GM12878 (cell line): ENCODE measurements at regions not wholly inside any gene's neighbourhood (a gene's known extent, or its start where the extent isn't known, plus 50 kb on each side); places are given as distances from the start of the nearest gene placed in this dataset.

ENCODE experiments used
- ATAC-seq: fragments of 200-7000 bp; cut with Tn5 transposase; 3 replicates; pipeline ENCODE4 v1.9.1; 2020; ENCODE audit warnings: mild to moderate bottlenecking, moderate library complexity
- BruUV-seq: library from RNA; stranded (reverse); fragments of 400-500 nt; replicated peaks from 2 replicates; lab custom pipeline; 2021; lab: Mats Ljungman, UMichigan
- CTCF ChIA-PET: fragments of 300-600 bp; sonication (Branson Sonifier 250); formaldehyde crosslinking; extraction: SDS; loops from one replicate; lab custom pipeline; 2021; ENCODE audit warnings: inconsistent platforms; lab: Yijun Ruan, JAX
- POLR2A ChIA-PET: fragments of 350-600 bp; formaldehyde crosslinking; extraction: SDS; loops from one replicate; lab custom pipeline; 2021; ENCODE audit warnings: inconsistent platforms; lab: Charles Lee
- RAD21 ChIA-PET: fragments of 300-600 bp; sonication (Branson Sonifier 250); formaldehyde crosslinking; loops from one replicate; lab custom pipeline; 2023; ENCODE audit warnings: antibody characterized with exemption; ENCODE audit not compliant: unreplicated experiment; lab: Charles Lee
- SMC1A ChIA-PET: fragments of 300-600 bp; sonication (Branson Sonifier 250); formaldehyde crosslinking; loops from one replicate; lab custom pipeline; 2023; ENCODE audit not compliant: unreplicated experiment, uncharacterized antibody; lab: Charles Lee
- DNase-seq: peaks from one replicate; pipeline ENCODE4 v3.0.0-alpha.2; 2011; ENCODE audit warnings: low read depth, low spot score
- FAIRE-seq: peaks from 3 replicates; lab custom pipeline; 2011; peaks lifted over from hg19 to GRCh38; lab: Jason Lieb, UNC
- H2AFZ ChIP-seq: 2 replicates; pipeline ENCODE4 v1.6.0; 2011; ENCODE audit warnings: low read depth, low read length, control low read depth; ENCODE audit not compliant: control insufficient read depth
- H3K27ac ChIP-seq: 2 replicates; pipeline ENCODE4 v1.5.1; 2011; ENCODE audit warnings: control low read depth; ENCODE audit not compliant: control insufficient read depth, insufficient read depth
- H3K27me3 ChIP-seq, 2 experiments: replicated peaks in 1 of 2; 2 replicates each; pipeline versions ENCODE4 v1.6.0 to v1.6.1; 2011; ENCODE audit warnings: low read length in 1 of 2; ENCODE audit not compliant: control insufficient read depth in 2 of 2, insufficient read depth in 2 of 2
- H3K36me3 ChIP-seq, 2 experiments: 2 replicates each; pipeline ENCODE4 v1.5.1; 2011; ENCODE audit warnings: low read length in 1 of 2; ENCODE audit not compliant: control insufficient read depth in 2 of 2, insufficient read depth in 2 of 2
- H3K4me1 ChIP-seq: 2 replicates; pipeline ENCODE4 v1.6.1; 2011; ENCODE audit warnings: mild to moderate bottlenecking, low read length, moderate library complexity, mixed read lengths; ENCODE audit not compliant: control insufficient read depth, insufficient read depth
- H3K4me2 ChIP-seq: 2 replicates; pipeline ENCODE4 v1.6.0; 2011; ENCODE audit warnings: control low read depth; ENCODE audit not compliant: control insufficient read depth, insufficient read depth
- H3K4me3 ChIP-seq: fragments of 200-600 bp; sonication (generic); 2 replicates; pipeline ENCODE4 v1.5.1; 2016
- H3K79me2 ChIP-seq: 2 replicates; pipeline ENCODE4 v1.6.0; 2011; ENCODE audit warnings: low read length; ENCODE audit not compliant: control insufficient read depth, insufficient read depth
- H3K9ac ChIP-seq: 2 replicates; pipeline ENCODE4 v1.8.0; 2011; ENCODE audit warnings: low read length, control low read depth, mixed read lengths; ENCODE audit not compliant: control insufficient read depth, insufficient read depth
- H3K9me3 ChIP-seq: replicated peaks from 3 replicates; pipeline ENCODE4 v1.5.1; 2011; ENCODE audit warnings: mild to moderate bottlenecking, low read length; ENCODE audit not compliant: control insufficient read depth, insufficient read depth
- H4K20me1 ChIP-seq: 2 replicates; pipeline ENCODE4 v1.6.0; 2011; ENCODE audit not compliant: control insufficient read depth, insufficient read depth
- BHLHE40 ChIP-seq, 2 experiments: fragments of 450-650 bp in 1 of 2; IDR thresholded peaks; 2 replicates each; pipeline ENCODE4 v1.6.1; 2011 to 2017; ENCODE audit warnings: low read depth in 2 of 2, borderline replicate concordance in 1 of 2, improper control_type of control experiment in 1 of 2, low read length in 1 of 2, mild to moderate bottlenecking in 1 of 2
- EED ChIP-seq: sonication (generic); IDR thresholded peaks from 2 replicates; pipeline ENCODE4 v1.6.1; 2016; ENCODE audit warnings: antibody characterized with exemption, low read depth
- ETV6 ChIP-seq, 2 experiments: fragments of 450-650 bp in 1 of 2; IDR thresholded peaks in 1 of 2; conservative IDR thresholded peaks in 1 of 2; 2 replicates each; pipeline ENCODE4 v1.6.1; 2014; ENCODE audit warnings: antibody characterized with exemption in 1 of 2, borderline replicate concordance in 1 of 2, low read depth in 1 of 2, mild to moderate bottlenecking in 1 of 2, moderate library complexity in 1 of 2
- HSF1 ChIP-seq: fragments of 150-350 bp; IDR thresholded peaks from 2 replicates; pipeline ENCODE4 v1.6.1; 2014; ENCODE audit warnings: mild to moderate bottlenecking, low read depth, low read length
- IKZF1 ChIP-seq: fragments of 450-650 bp; conservative IDR thresholded peaks from 2 replicates; pipeline ENCODE4 v1.6.1; 2017; ENCODE audit warnings: antibody characterized with exemption, mild to moderate bottlenecking
- MEF2B ChIP-seq: fragments of 450-650 bp; IDR thresholded peaks from 2 replicates; pipeline ENCODE4 v1.6.1; 2018; ENCODE audit warnings: mild to moderate bottlenecking, moderate library complexity; ENCODE audit not compliant: partially characterized antibody, poor library complexity, severe bottlenecking
- NFXL1 ChIP-seq: fragments of 450-650 bp; IDR thresholded peaks from 2 replicates; pipeline ENCODE4 v1.6.1; 2017; ENCODE audit warnings: antibody characterized with exemption, mild to moderate bottlenecking, borderline replicate concordance
- NFYB ChIP-seq: IDR thresholded peaks from 2 replicates; pipeline ENCODE4 v1.6.1; 2011; ENCODE audit warnings: low read depth, mild to moderate bottlenecking, low read length, improper control_type of control experiment, moderate library complexity; ENCODE audit not compliant: insufficient read depth
- NR2C1 ChIP-seq: fragments of 450-650 bp; IDR thresholded peaks from 2 replicates; pipeline ENCODE4 v1.6.1; 2017; ENCODE audit warnings: antibody characterized with exemption, mild to moderate bottlenecking, moderate library complexity
- PAX8 ChIP-seq: fragments of 450-650 bp; IDR thresholded peaks from 2 replicates; pipeline ENCODE4 v1.6.1; 2017; ENCODE audit warnings: mild to moderate bottlenecking, moderate library complexity
- RB1 ChIP-seq: fragments of 450-650 bp; formaldehyde crosslinking; IDR thresholded peaks from 2 replicates; pipeline ENCODE4 v1.6.1; 2017; ENCODE audit warnings: mild to moderate bottlenecking, borderline replicate concordance
- RCOR1 ChIP-seq: conservative IDR thresholded peaks from 2 replicates; pipeline ENCODE4 v1.6.1; 2012; ENCODE audit warnings: low read depth, low read length, improper control_type of control experiment
- TBL1XR1 ChIP-seq: IDR thresholded peaks from 2 replicates; pipeline ENCODE4 v1.6.1; 2012; ENCODE audit warnings: low read depth, low read length, improper control_type of control experiment
- ZBTB40 ChIP-seq: fragments of 450-650 bp; IDR thresholded peaks from 2 replicates; pipeline ENCODE4 v1.6.1; 2016; ENCODE audit warnings: mild to moderate bottlenecking, moderate library complexity, borderline replicate concordance
- ZZZ3 ChIP-seq: IDR thresholded peaks from 2 replicates; pipeline ENCODE4 v1.6.1; 2011; ENCODE audit warnings: low read depth; ENCODE audit not compliant: control insufficient read depth, insufficient read length
- WGBS: methylation state at CpG from one replicate; pipeline ENCODE4 v1.1.6; 2016; ENCODE audit warnings: low lambda C conversion rate; ENCODE audit not compliant: insufficient replicate concordance, insufficient coverage; ENCODE audit errors: missing lambda C conversion rate; 5-methylcytosine and 5-hydroxymethylcytosine counted together
- in situ Hi-C: fragments of 300-500 bp; cut with MboI; formaldehyde crosslinking; loops from 9 replicates; pipeline ENCODE4 v1.14.3; 2018; ENCODE audit warnings: mixed read lengths
- intact Hi-C: fragments of 100-400 bp; cut with micrococcal nuclease; formaldehyde crosslinking; loops from one replicate; pipeline ENCODE4 v1.14.2; 2022; ENCODE audit not compliant: unreplicated experiment

GRCh38 chr3:72274493-72275330 lies 489.8 kb upstream of the PROK2 start:
- Histone ChIP-seq H3K9ac (no peak overlapping the region), H3K27me3 (no peaks in the 10 kb centered on the region), H3K9me3 (no peaks in the 10 kb centered on the region; the same call in 2 of the 3 replicates), H3K4me2 (peak overlapping the region; percentile 17), H4K20me1 (no peaks in the 10 kb centered on the region), H2AFZ (no peak overlapping the region), H3K27ac (no peak overlapping the region), H3K4me3 (no peak overlapping the region), H3K4me1 (peaks cover 29% of the 10 kb centered on the region), H3K36me3 (no peaks in the 10 kb centered on the region), H3K79me2 (no peaks in the 10 kb centered on the region)
- CTCF ChIA-PET, result interaction anchor here (1.3 kb wide), 1 partner anchor 9 kb away, joined by 5 read pairs; no protein-coding TSS in a partner anchor
- POLR2A ChIA-PET, result no interaction called here
- SMC1A ChIA-PET, result interaction anchor here (0.9 kb wide), 1 partner anchor 167 kb away, joined by 3 read pairs; no protein-coding TSS in a partner anchor
- WGBS, result 16% methylated on average over 12 of the region's 12 CpGs
- in situ Hi-C loops, result no loop called here
- DNase-seq (no peak), FAIRE-seq (no peak), ATAC-seq (peak; percentile 87)
- no TSS peak for BruUV-seq
- intact Hi-C loops, result loop anchor here (5.0 kb wide), 1 partner anchor 548 kb away; no protein-coding TSS in a partner anchor
- RAD21 ChIA-PET, result no interaction called here
- no peak for TF ChIP-seq TBL1XR1
- TF ChIP-seq IKZF1, result peak; percentile 73
- TF ChIP-seq PAX8, result no peak
- peak; percentile 57; the same call in 1 of the 2 replicates for TF ChIP-seq EED
- no peak for TF ChIP-seq HSF1
- TF ChIP-seq NR2C1, result no peak
- TF ChIP-seq ZZZ3, result no peak
- peak; percentile 90 for TF ChIP-seq ZBTB40
- peak; percentile 40 to 80; a peak in 3 of 4 replicates for TF ChIP-seq BHLHE40 (IDR thresholded peaks at IDR 0.05; ENCODE audit: borderline replicate concordance in 1 of 2, low read depth in 2 of 2, low read length in 1 of 2)
- TF ChIP-seq NFYB, result no peak
- TF ChIP-seq RB1, result no peak
- TF ChIP-seq RCOR1, result no peak
- no peak for TF ChIP-seq NFXL1
- TF ChIP-seq MEF2B, result peak; percentile 81
- TF ChIP-seq ETV6 (conservative IDR thresholded peaks at IDR 0.05 in 1 of 2, IDR thresholded peaks at IDR 0.05 in 1 of 2; ENCODE audit: borderline replicate concordance in 1 of 2, low read depth in 1 of 2), result peak in 1 of 2 experiments; percentile 43; a peak in 1 of 4 replicates
